Stimulated activated CD4-positive, alpha-beta T cell treated with anti-CD3 and anti-CD28 coated beads, Interleukin-12 subunit alpha, Interleukin-12 subunit beta, amount 100 ng/mL, for 48 hours (primary cell): ENCODE measurements at regions not wholly inside any gene's neighbourhood (a gene's known extent, or its start where the extent isn't known, plus 50 kb on each side); places are given as distances from the start of the nearest gene placed in this dataset.
"Not testable (repeated sequence)": the region's sequence is repeated elsewhere in the genome, so short reads cannot be mapped to it uniquely, and the experiment has no call there.

Source experiments
- DNase-seq, 3 donors: peaks; one replicate each; pipeline ENCODE4 v3.0.0-alpha.2; 2020; ENCODE audit warnings: low read depth in 2 of 3, low spot score in 1 of 3

DNA sequence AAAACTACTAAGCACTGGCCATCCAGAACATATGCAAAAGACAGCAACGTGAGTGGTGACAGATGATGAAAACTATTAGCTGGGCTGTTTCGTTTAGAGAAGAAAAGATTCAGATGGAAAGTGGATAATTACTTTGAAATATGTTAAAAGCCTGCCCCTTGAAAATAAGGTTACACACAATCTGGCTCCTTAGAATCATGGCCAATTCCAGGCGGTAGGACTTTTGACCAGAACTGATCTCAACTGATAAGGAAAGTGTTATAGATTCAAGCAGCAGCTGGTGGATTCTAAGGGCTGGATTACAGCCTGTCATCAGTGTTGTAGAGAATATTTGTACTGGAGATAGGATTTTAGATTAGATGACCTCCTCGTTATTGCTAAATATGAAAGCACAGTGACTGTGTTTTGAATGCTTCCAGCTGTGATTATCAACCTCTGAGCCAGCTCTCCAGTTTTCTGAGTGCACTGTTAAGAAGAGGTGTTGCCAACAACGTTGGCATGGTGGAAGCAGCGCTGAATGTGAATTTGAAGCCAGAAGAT is 75.1 kb downstream of the KBTBD2 start:
- DNase-seq = not testable (repeated sequence)

DNA sequence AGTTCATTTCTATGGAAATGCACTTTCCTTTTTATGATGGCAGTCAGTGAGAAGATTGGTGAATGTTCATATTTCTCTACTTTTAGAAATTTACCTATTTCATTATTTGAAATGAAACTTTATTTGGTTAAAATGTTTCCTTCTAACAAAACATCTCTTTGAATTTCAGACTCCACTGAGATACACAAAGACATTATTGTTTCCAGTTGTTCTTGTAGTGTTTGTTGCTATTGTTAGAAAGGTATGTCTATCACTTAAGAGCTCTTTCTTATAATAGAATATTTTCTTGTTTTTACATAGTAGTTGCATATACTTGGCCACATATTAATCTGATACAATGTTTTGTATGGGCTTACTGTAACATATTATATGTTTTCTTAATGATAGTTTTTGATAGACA is 76.8 kb downstream of the KBTBD2 start:
- not testable (repeated sequence) for DNase-seq

DNA sequence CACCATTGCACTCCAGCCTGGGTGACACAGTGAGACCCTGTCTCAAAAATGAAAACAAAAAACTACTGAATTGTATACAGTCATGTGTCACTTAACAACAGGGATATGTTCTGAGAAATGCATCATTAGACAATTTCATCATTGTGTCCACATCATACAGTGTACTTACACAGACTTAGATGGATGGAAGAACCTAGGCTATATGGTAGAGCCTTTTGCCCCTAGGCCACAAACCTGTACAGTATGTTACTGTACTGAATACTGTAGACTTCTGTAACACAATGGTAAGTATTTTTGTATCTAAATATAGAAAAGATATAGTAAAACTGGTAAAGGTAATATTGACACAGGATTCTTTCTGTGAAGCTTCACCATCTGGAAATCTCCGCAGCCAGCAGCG is 81.7 kb downstream of the KBTBD2 start:
- DNase-seq = no peak

GRCh38 chr7:32809347-32809746 is 82.2 kb downstream of the KBTBD2 start:
- no peak for DNase-seq

DNA sequence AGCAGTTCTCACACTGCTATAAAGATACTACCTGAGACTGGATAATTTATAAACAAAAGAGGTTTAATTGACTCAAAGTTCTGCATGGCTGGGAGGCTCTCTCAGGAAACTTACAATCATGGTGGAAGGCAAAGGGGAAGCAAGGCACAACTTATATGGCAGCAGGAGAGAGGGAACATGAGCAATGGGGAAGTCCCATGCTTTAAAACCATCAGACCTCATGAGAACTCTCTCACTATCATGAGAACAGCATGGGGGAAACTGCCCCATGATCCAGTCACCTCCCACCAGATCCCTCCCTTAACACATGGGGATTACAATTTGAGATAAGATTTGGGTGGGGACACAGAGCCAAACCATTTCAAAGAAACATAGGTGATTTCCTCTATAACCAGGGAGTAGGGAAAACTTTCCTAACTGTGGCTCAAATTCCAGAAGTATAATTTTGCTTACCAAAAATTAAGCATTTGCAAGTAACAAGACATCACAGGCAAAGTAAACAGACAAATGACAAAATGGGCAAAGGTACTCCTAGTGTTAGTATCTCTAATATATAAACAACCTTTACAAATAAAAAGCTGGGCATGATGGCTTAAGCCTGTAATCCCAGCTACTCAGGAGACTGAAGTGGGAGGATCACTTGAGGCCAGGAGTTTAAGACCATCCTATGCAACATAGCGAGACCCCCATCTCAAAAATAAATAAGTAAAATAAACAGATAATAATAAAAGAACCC is 88.0 kb downstream of the KBTBD2 start:
- no peak for DNase-seq

DNA sequence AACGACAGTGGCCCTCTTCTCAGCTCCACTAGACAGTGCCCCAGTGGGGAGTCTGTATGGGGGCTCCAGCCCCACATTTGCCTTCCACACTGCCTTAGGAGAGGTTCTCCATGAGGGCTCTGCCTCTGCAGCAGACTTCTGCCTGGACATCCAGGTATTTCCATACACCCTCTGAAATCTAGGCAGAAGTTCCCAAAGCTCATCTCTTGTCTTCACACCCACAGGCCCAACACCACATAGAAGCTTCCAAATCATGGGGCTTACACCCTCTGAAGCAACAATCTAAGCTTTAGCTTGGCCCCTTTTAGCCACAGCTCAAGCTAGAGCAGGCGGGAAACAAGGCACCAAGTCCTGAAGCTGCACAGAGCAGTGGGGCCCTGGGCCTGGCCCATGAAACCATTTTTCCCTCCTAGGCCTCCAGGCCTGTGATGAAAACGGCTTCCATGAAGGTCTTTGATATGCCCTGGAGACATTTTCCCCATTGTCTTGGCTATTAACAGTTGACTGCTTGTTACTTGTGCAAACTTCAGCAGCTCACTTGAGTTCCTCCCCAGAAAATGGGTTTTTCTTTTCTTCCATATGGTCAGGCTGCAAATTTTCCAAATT is 89.2 kb downstream of the KBTBD2 start:
- DNase-seq = no peak

DNA sequence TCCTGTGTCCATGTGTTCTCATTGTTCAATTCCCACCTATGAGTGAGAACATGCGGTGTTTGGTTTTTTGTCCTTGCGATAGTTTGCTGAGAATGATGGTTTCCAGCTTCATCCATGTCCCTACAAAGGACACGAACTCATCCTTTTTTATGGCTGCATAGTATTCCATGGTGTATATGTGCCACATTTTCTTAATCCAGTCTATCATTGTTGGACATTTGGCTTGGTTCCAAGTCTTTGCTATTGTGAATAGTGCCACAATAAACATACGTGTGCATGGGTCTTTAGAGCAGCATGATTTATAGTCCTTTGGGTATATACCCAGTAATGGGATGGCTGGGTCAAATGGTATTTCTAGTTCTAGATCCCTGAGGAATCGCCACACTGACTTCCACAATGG is 98.5 kb downstream of the KBTBD2 start:
- DNase-seq = not testable (repeated sequence)

GRCh38 chr7:32790766-32791430 is 100.7 kb downstream of the KBTBD2 start:
- DNase-seq = not testable (repeated sequence)

DNA sequence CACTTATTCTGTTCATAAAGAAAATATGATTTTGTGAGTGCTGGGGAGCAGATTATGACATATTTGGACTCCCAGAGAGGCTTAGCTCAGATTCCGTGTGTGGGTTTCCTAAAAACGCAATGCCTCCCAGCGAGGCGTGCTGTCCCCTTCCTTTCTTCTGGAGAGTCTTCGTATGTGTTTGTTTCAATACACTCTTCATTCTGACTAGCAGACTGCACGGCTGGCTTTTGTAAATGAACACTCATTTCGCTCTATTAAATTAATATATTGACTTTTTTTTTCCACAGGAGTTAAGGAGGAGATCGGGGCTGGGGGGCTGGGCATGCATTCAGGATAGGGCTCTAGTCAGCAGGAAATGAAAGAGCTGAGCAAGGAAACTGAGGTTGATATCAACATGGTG is 102.3 kb downstream of the KBTBD2 start:
- not testable (repeated sequence) for DNase-seq

GRCh38 chr7:32788174-32788573 is 103.4 kb downstream of the KBTBD2 start:
- DNase-seq = not testable (repeated sequence)

GRCh38 chr7:32785365-32785944 is 106.1 kb downstream of the KBTBD2 start:
- not testable (repeated sequence) for DNase-seq

DNA sequence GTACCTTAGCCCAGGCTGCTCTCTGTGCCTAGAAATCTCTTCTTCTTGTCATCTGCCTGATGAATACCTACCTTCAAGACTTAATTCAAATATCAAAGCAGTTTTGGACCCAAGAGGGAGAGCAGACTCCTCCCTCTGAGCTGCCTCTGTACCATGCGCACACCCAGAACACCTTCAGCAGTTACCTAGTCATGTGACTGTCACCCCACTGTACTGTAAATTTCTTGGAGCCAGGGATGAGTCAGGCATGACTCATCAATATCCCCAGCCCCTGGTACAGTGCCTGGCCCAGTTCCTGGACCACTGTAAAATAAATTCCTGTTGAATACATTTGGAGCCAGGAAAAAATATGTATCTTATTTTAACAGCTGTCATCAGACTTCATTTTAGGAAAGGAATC is 111.7 kb downstream of the KBTBD2 start:
- DNase-seq = not testable (repeated sequence)

DNA sequence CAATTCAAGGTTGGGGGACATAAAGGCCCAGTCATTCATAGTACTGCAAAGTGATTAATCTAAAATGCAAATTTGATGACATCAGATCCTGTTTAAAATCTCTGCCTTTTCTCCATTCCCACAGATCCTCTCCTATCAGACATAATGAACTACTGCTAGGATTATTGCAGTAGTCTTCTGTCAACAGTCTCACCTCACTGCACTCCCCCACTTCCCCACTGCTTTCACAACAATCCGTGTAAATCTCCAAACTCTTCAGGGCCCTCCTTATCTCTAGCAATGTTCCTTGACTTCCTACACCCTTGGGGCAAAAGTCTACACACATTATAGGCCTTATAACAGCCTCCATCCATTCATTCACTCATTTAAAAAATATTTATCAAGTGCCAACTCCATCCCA is 112.4 kb downstream of the KBTBD2 start:
- no peak for DNase-seq

DNA sequence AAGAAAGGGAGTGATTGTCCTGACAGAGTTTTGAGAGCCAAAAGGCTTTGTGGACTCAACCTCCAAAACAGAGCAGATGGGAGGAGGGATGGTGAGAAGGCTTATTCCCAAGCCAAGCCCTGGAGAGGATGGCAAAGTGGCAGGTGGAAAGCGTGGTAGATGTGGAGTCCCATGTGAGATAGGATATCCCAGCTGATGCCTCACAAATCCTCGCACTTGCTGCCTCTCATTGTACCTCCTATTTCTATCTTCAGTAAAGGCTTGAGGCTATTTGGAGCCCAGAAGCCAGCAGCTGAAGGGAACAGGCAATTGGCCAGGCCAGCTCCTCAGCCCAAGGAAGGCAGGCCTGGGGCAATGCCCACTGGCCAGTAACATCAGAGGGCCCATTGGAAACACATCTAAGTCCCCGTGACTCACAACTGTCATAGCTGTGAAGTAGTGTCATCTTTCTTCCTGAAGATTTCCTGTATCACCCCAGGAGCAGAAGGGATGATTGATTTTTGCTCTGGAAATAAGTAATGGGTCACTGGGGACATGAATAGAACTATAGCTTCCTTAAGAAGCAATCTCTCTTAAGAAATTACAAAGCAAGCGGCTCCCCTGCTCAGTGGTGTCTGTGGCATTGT is 114.4 kb downstream of the KBTBD2 start:
- DNase-seq = not testable (repeated sequence)

DNA sequence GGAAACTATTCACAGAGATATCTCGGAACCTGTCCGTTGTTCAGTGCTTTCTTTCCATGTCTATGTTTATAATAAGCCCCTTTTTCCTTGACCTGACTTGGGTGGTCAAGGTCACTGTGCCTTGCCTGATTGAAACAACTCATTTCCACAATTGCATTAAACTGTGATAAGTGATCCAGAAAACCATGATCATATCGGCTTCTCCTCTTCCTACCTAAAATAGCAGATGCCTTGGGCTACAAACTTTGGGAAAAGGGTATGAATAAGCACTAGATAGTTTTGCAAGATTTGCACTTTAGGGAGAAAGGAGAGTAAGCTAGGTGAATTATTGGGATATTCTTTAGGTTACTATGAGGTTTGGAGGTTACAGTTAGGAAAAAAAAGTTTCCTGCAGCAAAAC is 115.2 kb downstream of the KBTBD2 start:
- not testable (repeated sequence) for DNase-seq

- not testable (repeated sequence) for DNase-seq
Observed at GRCh38 chr7:32775809-32776208, 115.8 kb downstream of the KBTBD2 start.

- DNase-seq = no peak
Observed at GRCh38 chr7:32774541-32774951, 117.0 kb downstream of the KBTBD2 start.

DNA sequence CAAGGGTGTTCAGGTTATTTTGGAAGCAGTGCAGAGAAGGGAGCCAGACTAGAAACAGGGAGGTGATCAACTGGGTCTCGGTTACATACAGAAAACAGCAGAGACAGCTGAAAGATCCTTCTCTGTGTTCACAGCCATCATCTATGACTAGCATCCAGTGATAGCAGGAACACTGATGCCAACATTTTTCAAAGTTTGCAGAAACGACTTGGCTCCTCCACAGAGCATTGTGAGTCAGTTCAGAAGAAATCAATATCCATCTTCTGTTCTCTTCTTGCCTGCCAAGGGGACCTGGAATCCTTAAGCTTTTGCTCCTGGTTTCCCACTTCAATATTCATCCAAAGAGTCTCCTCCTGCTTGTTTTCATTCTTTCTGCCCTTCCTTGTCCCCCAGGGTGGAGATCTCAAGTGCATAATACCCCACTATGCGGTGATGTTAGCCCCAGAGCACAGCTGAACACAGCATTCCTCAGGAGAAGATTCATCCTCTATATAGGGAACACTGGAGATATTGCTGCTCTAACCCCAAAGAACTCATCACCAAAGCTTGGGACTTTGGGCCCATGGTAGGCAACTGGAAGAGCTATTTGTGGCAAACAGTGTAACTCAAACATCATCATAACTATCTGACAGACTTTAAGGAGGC is 122.6 kb downstream of the KBTBD2 start:
- not testable (repeated sequence) for DNase-seq

DNA sequence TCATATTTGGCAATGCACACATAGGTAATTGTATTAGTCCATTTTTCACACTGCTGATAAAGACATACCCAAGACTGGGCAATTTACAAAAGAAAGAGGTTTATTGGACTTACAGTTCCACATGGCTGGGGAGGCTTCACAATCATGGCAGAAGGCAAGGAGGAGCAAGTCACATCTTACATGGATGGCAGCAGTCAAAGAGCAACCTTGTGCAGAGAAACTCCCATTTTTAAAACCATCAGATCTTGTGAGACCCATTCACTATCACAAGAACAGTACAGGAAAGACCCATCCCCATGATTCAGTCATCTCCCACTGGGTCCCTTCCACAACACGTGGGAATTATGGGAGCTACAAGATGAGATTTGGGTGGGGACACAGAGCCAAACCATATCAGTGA is 123.2 kb downstream of the KBTBD2 start:
- not testable (repeated sequence) for DNase-seq

DNA sequence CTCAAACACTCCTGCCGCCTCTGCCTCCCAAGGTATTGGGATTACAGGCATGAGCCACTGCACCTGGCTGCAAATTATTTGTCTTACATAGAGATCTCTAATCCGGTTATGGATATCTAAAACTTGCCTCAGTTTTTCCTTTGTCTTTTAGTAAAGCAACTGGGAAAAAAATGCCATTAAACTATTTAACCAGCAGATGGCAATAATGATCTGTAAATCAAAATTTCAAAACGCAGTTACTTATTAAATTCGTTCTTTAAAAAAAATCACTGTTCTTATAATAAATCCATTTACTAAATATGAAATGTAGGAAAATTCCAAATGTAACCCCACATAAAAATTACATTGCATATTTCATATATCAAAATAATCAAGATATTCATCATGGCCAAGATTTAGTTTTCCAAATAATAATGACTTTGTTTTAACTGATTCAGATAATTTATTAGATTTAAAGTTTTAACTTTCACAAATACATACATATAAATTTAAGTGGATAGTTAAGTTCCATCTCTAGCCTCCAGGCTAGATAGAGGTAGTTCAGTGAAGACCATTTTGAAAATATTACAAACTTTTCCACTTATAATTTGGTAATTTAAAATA is 125.8 kb downstream of the KBTBD2 start:
- DNase-seq = not testable (repeated sequence)
